ENCODE measurements at regions not wholly inside any gene's neighbourhood (a gene's known extent, or its start where the extent isn't known, plus 50 kb on each side); places are given as distances from the start of the nearest gene placed in this dataset.

DNA sequence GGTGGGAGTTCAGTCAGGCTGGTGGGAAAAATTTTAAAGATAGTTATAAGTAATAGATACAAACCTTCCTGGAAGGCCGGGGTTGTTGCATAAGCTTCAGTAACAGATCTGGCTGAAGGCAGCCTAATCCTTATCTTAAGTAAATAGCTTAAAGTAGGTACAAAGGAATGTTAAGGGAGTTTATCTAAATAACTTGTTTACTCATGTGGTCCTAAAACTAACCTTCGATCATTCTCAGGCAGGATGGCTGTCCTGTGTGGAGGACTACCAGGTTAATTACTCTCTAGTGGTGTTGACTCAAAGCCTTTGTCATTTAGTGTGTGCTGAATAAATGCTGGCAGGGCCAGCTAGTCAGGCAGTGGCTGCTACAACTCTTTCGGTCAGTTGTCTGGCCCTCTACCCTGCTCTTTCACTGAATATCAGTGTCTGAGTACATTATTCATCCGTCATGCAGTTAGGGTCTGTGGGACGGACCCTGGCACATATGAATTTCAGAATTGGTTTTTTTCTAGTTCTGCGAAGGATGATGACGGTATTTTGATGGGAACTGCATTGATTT is 131.6 kb upstream of the TAB2 start:
- Mint-ChIP-seq H3K27ac (ENCODE audit: unreplicated experiment) (no peak overlapping the region), H3K36me3 (ENCODE audit: low read depth, unreplicated experiment) (no peaks in the 10 kb centered on the region), H3K27me3 (ENCODE audit: unreplicated experiment) (no peaks in the 10 kb centered on the region), H3K4me3 (ENCODE audit: unreplicated experiment) (no peak overlapping the region), H3K9me3 (ENCODE audit: unreplicated experiment) (no peaks in the 10 kb centered on the region), H3K4me1 (ENCODE audit: unreplicated experiment) (no peaks in the 10 kb centered on the region)
- TF ChIP-seq, protein P1, sequence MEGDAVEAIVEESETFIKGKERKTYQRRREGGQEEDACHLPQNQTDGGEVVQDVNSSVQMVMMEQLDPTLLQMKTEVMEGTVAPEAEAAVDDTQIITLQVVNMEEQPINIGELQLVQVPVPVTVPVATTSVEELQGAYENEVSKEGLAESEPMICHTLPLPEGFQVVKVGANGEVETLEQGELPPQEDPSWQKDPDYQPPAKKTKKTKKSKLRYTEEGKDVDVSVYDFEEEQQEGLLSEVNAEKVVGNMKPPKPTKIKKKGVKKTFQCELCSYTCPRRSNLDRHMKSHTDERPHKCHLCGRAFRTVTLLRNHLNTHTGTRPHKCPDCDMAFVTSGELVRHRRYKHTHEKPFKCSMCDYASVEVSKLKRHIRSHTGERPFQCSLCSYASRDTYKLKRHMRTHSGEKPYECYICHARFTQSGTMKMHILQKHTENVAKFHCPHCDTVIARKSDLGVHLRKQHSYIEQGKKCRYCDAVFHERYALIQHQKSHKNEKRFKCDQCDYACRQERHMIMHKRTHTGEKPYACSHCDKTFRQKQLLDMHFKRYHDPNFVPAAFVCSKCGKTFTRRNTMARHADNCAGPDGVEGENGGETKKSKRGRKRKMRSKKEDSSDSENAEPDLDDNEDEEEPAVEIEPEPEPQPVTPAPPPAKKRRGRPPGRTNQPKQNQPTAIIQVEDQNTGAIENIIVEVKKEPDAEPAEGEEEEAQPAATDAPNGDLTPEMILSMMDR (IDR thresholded peaks at IDR 0.05; ENCODE audit: unreplicated experiment): no peak
- DNase-seq (ENCODE audit: low spot score): no peak

DNA sequence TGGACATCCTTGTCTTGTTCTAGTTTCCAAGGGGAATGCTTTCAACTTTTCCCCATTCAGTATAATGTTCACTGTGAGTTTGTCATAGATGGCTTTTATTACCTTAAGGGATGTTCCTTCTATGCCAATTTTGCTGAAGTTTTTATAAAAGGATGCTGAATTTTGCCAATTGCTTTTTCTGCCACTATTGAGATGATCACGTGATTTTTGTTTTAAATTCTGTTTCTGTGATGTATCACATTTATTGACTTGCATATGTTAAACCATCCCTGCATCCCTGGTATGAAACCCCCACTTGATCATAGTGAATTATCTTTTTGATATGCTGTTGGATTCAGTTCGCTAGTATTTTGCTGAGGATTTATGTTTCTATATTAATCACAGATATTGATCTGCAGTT is 130.6 kb upstream of the TAB2 start:
- TF ChIP-seq, protein P1 (IDR thresholded peaks at IDR 0.05; ENCODE audit: unreplicated experiment): no peak
- Mint-ChIP-seq H3K27me3 (ENCODE audit: unreplicated experiment) (no peaks in the 10 kb centered on the region), H3K36me3 (ENCODE audit: low read depth, unreplicated experiment) (no peaks in the 10 kb centered on the region), H3K4me3 (ENCODE audit: unreplicated experiment) (no peak overlapping the region), H3K9me3 (ENCODE audit: unreplicated experiment) (no peaks in the 10 kb centered on the region), H3K4me1 (ENCODE audit: unreplicated experiment) (no peaks in the 10 kb centered on the region), H3K27ac (ENCODE audit: unreplicated experiment) (no peak overlapping the region)
- no peak for DNase-seq (ENCODE audit: low spot score)

DNA sequence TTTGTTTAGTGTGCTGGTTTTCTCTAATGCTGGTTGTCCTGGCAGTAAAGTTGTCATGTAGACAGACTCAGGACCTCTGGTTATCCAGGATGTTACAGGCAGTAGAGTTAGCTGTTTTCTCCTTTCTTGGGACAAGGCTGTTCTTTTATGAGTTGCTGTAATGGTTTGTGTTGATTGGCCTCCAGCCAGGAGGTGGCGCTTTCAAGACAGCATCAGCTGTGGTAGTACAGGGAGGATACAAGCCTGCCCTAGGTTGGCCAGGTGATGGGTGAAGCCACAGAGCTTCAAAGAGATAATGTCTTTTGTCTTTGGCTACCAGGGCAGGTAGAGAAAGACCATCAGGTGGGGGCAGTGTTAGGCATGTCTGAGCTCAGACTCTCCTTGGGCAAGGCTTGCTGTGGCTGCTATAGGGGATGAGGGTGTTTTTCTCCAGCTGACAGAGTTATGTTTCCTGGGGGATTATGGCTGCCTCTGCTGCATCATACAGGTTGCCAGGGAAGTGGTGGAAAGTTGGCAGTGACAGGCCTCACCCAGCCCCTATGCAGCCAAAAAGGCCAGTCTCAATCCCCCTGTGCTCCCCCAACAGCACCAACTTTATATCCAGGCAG is 127.2 kb upstream of the TAB2 start:
- Mint-ChIP-seq H3K36me3 (ENCODE audit: low read depth, unreplicated experiment) (no peaks in the 10 kb centered on the region), H3K27ac (ENCODE audit: unreplicated experiment) (no peak overlapping the region), H3K4me1 (ENCODE audit: unreplicated experiment) (peaks cover 9% of the 10 kb centered on the region), H3K9me3 (ENCODE audit: unreplicated experiment) (no peaks in the 10 kb centered on the region), H3K27me3 (ENCODE audit: unreplicated experiment) (no peaks in the 10 kb centered on the region), H3K4me3 (ENCODE audit: unreplicated experiment) (no peak overlapping the region)
- peak; percentile 31 for DNase-seq (ENCODE audit: low spot score)
- TF ChIP-seq, protein P1 (IDR thresholded peaks at IDR 0.05; ENCODE audit: unreplicated experiment): peak; percentile 38

DNA sequence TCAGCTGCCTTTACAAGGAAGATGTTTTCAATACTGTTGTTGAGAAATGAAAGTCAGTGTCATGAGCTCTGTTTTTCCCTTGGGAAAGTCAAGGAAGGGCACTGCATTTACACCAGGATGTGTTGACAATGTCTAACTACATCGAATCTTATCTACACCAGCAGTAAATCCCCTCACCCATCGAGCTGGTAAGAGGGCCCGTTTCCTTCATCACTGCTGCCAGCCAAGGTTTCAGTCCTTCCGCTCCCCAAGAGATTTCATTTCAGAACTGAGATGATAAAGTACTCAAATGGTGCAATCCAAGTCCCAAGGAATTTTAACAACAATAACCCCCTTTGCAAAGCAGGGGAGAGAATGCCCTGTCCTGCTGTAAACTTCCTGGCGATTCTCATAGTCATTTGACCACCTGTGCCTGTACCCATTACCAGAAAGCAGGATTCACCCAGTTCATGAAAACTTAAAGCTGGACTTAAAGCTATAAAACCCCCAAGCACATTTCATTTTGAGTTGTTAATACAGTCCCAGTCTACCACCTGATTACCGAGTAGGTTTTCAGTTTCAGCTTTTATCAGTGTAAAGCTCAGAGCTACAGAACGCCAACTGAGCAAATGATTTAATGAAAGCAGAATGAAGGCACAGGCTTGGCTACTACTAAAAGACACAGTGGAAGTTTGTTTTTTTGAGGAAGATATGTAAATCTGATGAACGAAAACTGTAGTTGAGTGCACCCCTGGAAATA is 122.5 kb upstream of the TAB2 start:
- Mint-ChIP-seq H3K27ac (ENCODE audit: unreplicated experiment) (no peak overlapping the region), H3K27me3 (ENCODE audit: unreplicated experiment) (no peaks in the 10 kb centered on the region), H3K9me3 (ENCODE audit: unreplicated experiment) (no peaks in the 10 kb centered on the region), H3K4me1 (ENCODE audit: unreplicated experiment) (peaks cover 9% of the 10 kb centered on the region), H3K4me3 (ENCODE audit: unreplicated experiment) (no peak overlapping the region), H3K36me3 (ENCODE audit: low read depth, unreplicated experiment) (peaks cover 4% of the 10 kb centered on the region)
- no peak for DNase-seq (ENCODE audit: low spot score)
- TF ChIP-seq, protein P1 (IDR thresholded peaks at IDR 0.05; ENCODE audit: unreplicated experiment): no peak

- no peak for DNase-seq (ENCODE audit: low spot score)
- H3K4me3 Mint-ChIP-seq (ENCODE audit: unreplicated experiment): no peak overlapping the region
- H3K9me3 Mint-ChIP-seq (ENCODE audit: unreplicated experiment): no peaks in the 10 kb centered on the region
- no peaks in the 10 kb centered on the region for H3K27me3 Mint-ChIP-seq (ENCODE audit: unreplicated experiment)
- H3K4me1 Mint-ChIP-seq (ENCODE audit: unreplicated experiment): peaks cover 11% of the 10 kb centered on the region
- no peak overlapping the region for H3K27ac Mint-ChIP-seq (ENCODE audit: unreplicated experiment)
- TF ChIP-seq, protein P1 (IDR thresholded peaks at IDR 0.05; ENCODE audit: unreplicated experiment): no peak
- H3K36me3 Mint-ChIP-seq (ENCODE audit: low read depth, unreplicated experiment): peaks cover 9% of the 10 kb centered on the region
Observed at GRCh38 chr6:149196091-149196490, 121.4 kb upstream of the TAB2 start.
